GM12892 (cell line): ENCODE measurements at regions not wholly inside any gene's neighbourhood (a gene's known extent, or its start where the extent isn't known, plus 50 kb on each side); places are given as distances from the start of the nearest gene placed in this dataset.

Experiments used
- POLR2A ChIP-seq: IDR thresholded peaks from 2 replicates; pipeline ENCODE4 v1.6.1; 2011; ENCODE audit warnings: low read depth, low read length, control low read depth
- POLR2AphosphoS5 ChIP-seq: IDR thresholded peaks from 2 replicates; pipeline ENCODE4 v1.6.1; 2011; ENCODE audit warnings: low read depth, low read length, control low read depth
- TAF1 ChIP-seq: IDR thresholded peaks from 2 replicates; pipeline ENCODE4 v1.6.1; 2011; ENCODE audit warnings: low read depth, mild to moderate bottlenecking, control low read depth, low read length, borderline replicate concordance

DNA sequence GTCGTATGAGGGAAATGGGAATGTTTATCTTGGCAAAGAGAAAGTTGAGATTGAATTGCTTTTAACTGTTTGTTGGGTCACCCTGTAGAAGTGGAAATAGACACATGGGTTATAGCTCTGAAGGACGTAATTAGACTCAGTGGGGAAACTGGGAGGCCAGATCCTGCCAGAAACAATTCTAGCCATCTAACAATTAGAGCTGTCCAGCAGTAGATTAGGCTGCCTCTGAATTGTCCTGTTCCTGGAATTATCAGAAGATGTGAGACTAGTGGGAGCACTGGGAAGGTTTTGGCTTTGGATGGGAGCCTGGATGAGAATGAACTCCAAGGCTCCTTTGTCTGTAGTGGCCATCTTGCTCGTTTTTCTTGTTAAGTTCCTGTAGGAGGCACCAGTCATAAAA lies 61.9 kb upstream of the IGFBP7 start:
- TF ChIP-seq POLR2AphosphoS5 (no peak), TAF1 (no peak), POLR2A (no peak)
